ACHN (cell line): ENCODE measurements at regions not wholly inside any gene's neighbourhood (a gene's known extent, or its start where the extent isn't known, plus 50 kb on each side); places are given as distances from the start of the nearest gene placed in this dataset.
"Not testable (repeated sequence)": the region's sequence is repeated elsewhere in the genome, so short reads cannot be mapped to it uniquely, and the experiment has no call there.

Source experiments
- DNase-seq: peaks from one replicate; pipeline ENCODE4 v3.0.0-alpha.2; 2015
- in situ Hi-C: cut with HindIII; loops from 2 replicates; pipeline ENCODE4 v1.10.0; 2017; ENCODE audit warnings: low sequenced_read_pairs, low pct_ligation_motif_present, low pct_unique_long_range_greater_than_20kb

GRCh38 chr10:33974976-33975478 lies 640.6 kb upstream of the NRP1 start:
- DNase-seq = no peak
- in situ Hi-C loops = no loop called here

GRCh38 chr10:33968983-33969382 lies 634.5 kb upstream of the NRP1 start:
- in situ Hi-C loops = no loop called here
- no peak for DNase-seq

- in situ Hi-C loops = no loop called here
These were observed 633.2 kb upstream of the NRP1 start for GRCh38 chr10:33967606-33968120.

GRCh38 chr10:33966946-33967345 lies 632.5 kb upstream of the NRP1 start:
- no peak for DNase-seq
- in situ Hi-C loops = no loop called here

More at GRCh38 chr10:33967606-33968120, 633.2 kb upstream of the NRP1 start:
- no peak for DNase-seq

GRCh38 chr10:33965795-33966581 lies 631.5 kb upstream of the NRP1 start:
- DNase-seq = no peak

GRCh38 chr10:33963729-33964128 lies 629.3 kb upstream of the NRP1 start:
- in situ Hi-C loops = no loop called here
- DNase-seq = no peak

More at GRCh38 chr10:33965795-33966581, 631.5 kb upstream of the NRP1 start:
- in situ Hi-C loops = no loop called here

- DNase-seq, in situ Hi-C loops: not testable (repeated sequence)
These were observed 621.9 kb upstream of the NRP1 start for GRCh38 chr10:33956322-33956721.

- in situ Hi-C loops = no loop called here
- no peak for DNase-seq
These were observed 621.2 kb upstream of the NRP1 start for GRCh38 chr10:33955676-33956075.

GRCh38 chr10:33952692-33953360 lies 618.4 kb upstream of the NRP1 start:
- no peak for DNase-seq
- in situ Hi-C loops = no loop called here

- no peak for DNase-seq
- in situ Hi-C loops = no loop called here
These were observed 615.7 kb upstream of the NRP1 start for GRCh38 chr10:33950206-33950605.

- no peak for DNase-seq
- in situ Hi-C loops = no loop called here
These were observed 613.1 kb upstream of the NRP1 start for GRCh38 chr10:33947544-33947943.

GRCh38 chr10:33945051-33945450 lies 610.6 kb upstream of the NRP1 start:
- in situ Hi-C loops = no loop called here
- no peak for DNase-seq

GRCh38 chr10:33942508-33942907 lies 608.0 kb upstream of the NRP1 start:
- no peak for DNase-seq
- in situ Hi-C loops = no loop called here

GRCh38 chr10:33939892-33940291 lies 605.4 kb upstream of the NRP1 start:
- DNase-seq = no peak
- in situ Hi-C loops = no loop called here

- in situ Hi-C loops = no loop called here
- DNase-seq = no peak
These were observed 604.9 kb upstream of the NRP1 start for GRCh38 chr10:33939410-33939809.

GRCh38 chr10:33938001-33938400 lies 603.5 kb upstream of the NRP1 start:
- in situ Hi-C loops = no loop called here
- DNase-seq = no peak

GRCh38 chr10:33937036-33937730 lies 602.7 kb upstream of the NRP1 start:
- DNase-seq = no peak
- in situ Hi-C loops = no loop called here

- DNase-seq = no peak
- in situ Hi-C loops = no loop called here
These were observed 600.9 kb upstream of the NRP1 start for GRCh38 chr10:33935350-33935749.

GRCh38 chr10:33930079-33930478 lies 595.6 kb upstream of the NRP1 start:
- in situ Hi-C loops = no loop called here
- no peak for DNase-seq
